Neural cell (in vitro differentiated cells): ENCODE measurements at regions not wholly inside any gene's neighbourhood (a gene's known extent, or its start where the extent isn't known, plus 50 kb on each side); places are given as distances from the start of the nearest gene placed in this dataset.

ENCODE experiments used
- H2AFZ ChIP-seq: fragments of 200-600, 300-800 bp; sonication (generic), shearing (Covaris generic); 2 replicates; pipeline ENCODE4 v1.6.0; 2014; ENCODE audit warnings: low read depth, mild to moderate bottlenecking, antibody characterized with exemption, low read length, moderate library complexity
- H3F3A ChIP-seq: fragments of 200-600 bp; shearing (Covaris generic); 2 replicates; pipeline ENCODE4 v1.6.1; 2016; ENCODE audit warnings: mild to moderate bottlenecking, moderate library complexity, mixed read lengths, antibody characterized with exemption, low read length; ENCODE audit not compliant: insufficient read depth, poor library complexity, severe bottlenecking
- H3K27ac ChIP-seq: fragments of 200-600, 300-800 bp; sonication (generic), shearing (Covaris generic); 2 replicates; pipeline ENCODE4 v1.5.1; 2014; ENCODE audit warnings: mild to moderate bottlenecking, low read length, moderate library complexity
- H3K27me3 ChIP-seq: fragments of 300-800, 200-600 bp; sonication (generic), shearing (Covaris generic); 2 replicates; pipeline ENCODE4 v1.6.0; 2014; ENCODE audit warnings: mild to moderate bottlenecking, low read depth, low read length, moderate library complexity; ENCODE audit not compliant: insufficient read depth
- H3K36me3 ChIP-seq: fragments of 300-800, 200-600 bp; sonication (generic), shearing (Covaris generic); 2 replicates; pipeline ENCODE4 v1.5.1; 2014; ENCODE audit warnings: mild to moderate bottlenecking, antibody characterized with exemption, low read length, moderate library complexity; ENCODE audit not compliant: insufficient read depth
- H3K4me2 ChIP-seq: fragments of 300-800, 200-600 bp; sonication (generic), shearing (Covaris generic); 2 replicates; pipeline ENCODE4 v1.6.0; 2014; ENCODE audit warnings: mild to moderate bottlenecking, low read length
- H3K4me3 ChIP-seq: fragments of 300-800, 200-600 bp; sonication (generic), shearing (Covaris generic); 2 replicates; pipeline ENCODE4 v1.5.1; 2014; ENCODE audit warnings: mild to moderate bottlenecking, low read length, moderate library complexity
- H3K79me2 ChIP-seq: fragments of 200-600 bp; shearing (Covaris generic); replicated peaks from 2 replicates; pipeline ENCODE4 v1.6.0; 2014; ENCODE audit warnings: mild to moderate bottlenecking, low read length, moderate library complexity; ENCODE audit not compliant: insufficient read depth
- H3K9ac ChIP-seq: fragments of 300-800, 200-600 bp; sonication (generic), shearing (Covaris generic); 2 replicates; pipeline ENCODE4 v1.6.1; 2016; ENCODE audit warnings: mild to moderate bottlenecking, low read length, mixed read lengths
- H3K9me2 ChIP-seq: fragments of 200-600 bp; shearing (Covaris generic); 2 replicates; pipeline ENCODE4 v1.6.1; 2016; ENCODE audit warnings: mild to moderate bottlenecking, low read length, mixed read lengths; ENCODE audit not compliant: insufficient read depth
- H3K9me3 ChIP-seq: fragments of 200-600, 300-800 bp; sonication (generic), shearing (Covaris generic); 2 replicates; pipeline ENCODE4 v1.6.1; 2016; ENCODE audit warnings: mild to moderate bottlenecking, mixed run types, low read length, moderate library complexity, mixed read lengths
- H4K20me1 ChIP-seq: fragments of 200-600 bp; shearing (Covaris generic); 2 replicates; pipeline ENCODE4 v1.6.1; 2016; ENCODE audit warnings: mild to moderate bottlenecking, mixed run types; ENCODE audit not compliant: insufficient read depth
- EP300 ChIP-seq: fragments of 450-650 bp; conservative IDR thresholded peaks from 2 replicates; pipeline ENCODE4 v1.6.1; 2014; ENCODE audit warnings: antibody characterized with exemption, mild to moderate bottlenecking, moderate library complexity; ENCODE audit not compliant: poor library complexity, severe bottlenecking
- EZH2 ChIP-seq: fragments of 200-600, 300-800 bp; shearing (Covaris generic), sonication (generic); IDR thresholded peaks from 2 replicates; pipeline ENCODE4 v1.6.1; 2014; ENCODE audit warnings: antibody characterized with exemption, low read length, borderline replicate concordance, mild to moderate bottlenecking; ENCODE audit not compliant: insufficient read depth, poor library complexity, severe bottlenecking
- MXI1 ChIP-seq: fragments of 450-650 bp; conservative IDR thresholded peaks from 2 replicates; pipeline ENCODE4 v1.6.1; 2014; ENCODE audit warnings: antibody characterized with exemption, mild to moderate bottlenecking; ENCODE audit not compliant: poor library complexity, severe bottlenecking
- POLR2AphosphoS5 ChIP-seq: IDR thresholded peaks from 2 replicates; pipeline ENCODE4 v1.6.1; 2012
- RAD21 ChIP-seq: fragments of 450-650 bp; conservative IDR thresholded peaks from 2 replicates; pipeline ENCODE4 v1.6.1; 2014; ENCODE audit warnings: antibody characterized with exemption, mild to moderate bottlenecking, moderate library complexity
- SMC3 ChIP-seq: fragments of 450-650 bp; conservative IDR thresholded peaks from 2 replicates; pipeline ENCODE4 v1.6.1; 2014; ENCODE audit warnings: antibody characterized with exemption, mild to moderate bottlenecking, moderate library complexity; ENCODE audit not compliant: poor library complexity
- TAF1 ChIP-seq: IDR thresholded peaks from 2 replicates; pipeline ENCODE4 v1.6.1; 2012; ENCODE audit warnings: low read depth
- TF ChIP-seq, protein P1 (sequence below): IDR thresholded peaks from 2 replicates; pipeline ENCODE4 v1.6.1; 2012; ENCODE audit warnings: borderline replicate concordance
- TF ChIP-seq, protein P2 (sequence below): fragments of 450-650 bp; IDR thresholded peaks from 2 replicates; pipeline ENCODE4 v1.5.1; 2014; ENCODE audit warnings: antibody characterized with exemption, mild to moderate bottlenecking, moderate library complexity; ENCODE audit not compliant: poor library complexity, severe bottlenecking

DNA sequence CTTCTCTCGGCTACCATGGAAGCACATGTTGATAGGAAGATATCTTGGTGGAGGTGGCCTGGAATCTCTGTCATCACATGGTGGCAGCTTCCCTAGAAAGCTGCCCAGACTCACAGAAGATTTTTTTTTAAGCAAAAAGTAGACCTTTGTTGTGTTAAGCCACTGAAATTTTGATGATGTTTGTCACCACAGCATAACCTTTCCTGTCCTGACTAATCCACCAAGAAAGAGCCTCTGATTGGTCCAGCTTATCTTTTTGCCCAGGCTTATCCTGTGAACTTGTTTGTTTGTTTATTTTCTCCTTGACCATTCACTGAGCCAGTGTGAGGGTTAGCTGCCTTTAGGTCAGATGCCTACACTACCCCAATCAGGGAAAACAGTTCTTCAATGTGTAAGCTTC is 96.5 kb upstream of the LHX1 start:
- Histone ChIP-seq H2AFZ (no peak overlapping the region), H3K9ac (no peak overlapping the region), H3K4me3 (no peak overlapping the region), H3K9me2 (no peaks in the 10 kb centered on the region), H3F3A (no peaks in the 10 kb centered on the region), H3K36me3 (no peaks in the 10 kb centered on the region), H3K9me3 (no peaks in the 10 kb centered on the region), H3K27ac (no peak overlapping the region), H3K4me2 (no peak overlapping the region), H4K20me1 (no peaks in the 10 kb centered on the region), H3K27me3 (no peaks in the 10 kb centered on the region), H3K79me2 (no peaks in the 10 kb centered on the region)
- TF ChIP-seq SMC3 (no peak), MXI1 (no peak), POLR2AphosphoS5 (no peak), EP300 (no peak), TAF1 (no peak), RAD21 (no peak), EZH2 (no peak)
- TF ChIP-seq, protein P1, sequence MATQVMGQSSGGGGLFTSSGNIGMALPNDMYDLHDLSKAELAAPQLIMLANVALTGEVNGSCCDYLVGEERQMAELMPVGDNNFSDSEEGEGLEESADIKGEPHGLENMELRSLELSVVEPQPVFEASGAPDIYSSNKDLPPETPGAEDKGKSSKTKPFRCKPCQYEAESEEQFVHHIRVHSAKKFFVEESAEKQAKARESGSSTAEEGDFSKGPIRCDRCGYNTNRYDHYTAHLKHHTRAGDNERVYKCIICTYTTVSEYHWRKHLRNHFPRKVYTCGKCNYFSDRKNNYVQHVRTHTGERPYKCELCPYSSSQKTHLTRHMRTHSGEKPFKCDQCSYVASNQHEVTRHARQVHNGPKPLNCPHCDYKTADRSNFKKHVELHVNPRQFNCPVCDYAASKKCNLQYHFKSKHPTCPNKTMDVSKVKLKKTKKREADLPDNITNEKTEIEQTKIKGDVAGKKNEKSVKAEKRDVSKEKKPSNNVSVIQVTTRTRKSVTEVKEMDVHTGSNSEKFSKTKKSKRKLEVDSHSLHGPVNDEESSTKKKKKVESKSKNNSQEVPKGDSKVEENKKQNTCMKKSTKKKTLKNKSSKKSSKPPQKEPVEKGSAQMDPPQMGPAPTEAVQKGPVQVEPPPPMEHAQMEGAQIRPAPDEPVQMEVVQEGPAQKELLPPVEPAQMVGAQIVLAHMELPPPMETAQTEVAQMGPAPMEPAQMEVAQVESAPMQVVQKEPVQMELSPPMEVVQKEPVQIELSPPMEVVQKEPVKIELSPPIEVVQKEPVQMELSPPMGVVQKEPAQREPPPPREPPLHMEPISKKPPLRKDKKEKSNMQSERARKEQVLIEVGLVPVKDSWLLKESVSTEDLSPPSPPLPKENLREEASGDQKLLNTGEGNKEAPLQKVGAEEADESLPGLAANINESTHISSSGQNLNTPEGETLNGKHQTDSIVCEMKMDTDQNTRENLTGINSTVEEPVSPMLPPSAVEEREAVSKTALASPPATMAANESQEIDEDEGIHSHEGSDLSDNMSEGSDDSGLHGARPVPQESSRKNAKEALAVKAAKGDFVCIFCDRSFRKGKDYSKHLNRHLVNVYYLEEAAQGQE: no peak
- TF ChIP-seq, protein P2, sequence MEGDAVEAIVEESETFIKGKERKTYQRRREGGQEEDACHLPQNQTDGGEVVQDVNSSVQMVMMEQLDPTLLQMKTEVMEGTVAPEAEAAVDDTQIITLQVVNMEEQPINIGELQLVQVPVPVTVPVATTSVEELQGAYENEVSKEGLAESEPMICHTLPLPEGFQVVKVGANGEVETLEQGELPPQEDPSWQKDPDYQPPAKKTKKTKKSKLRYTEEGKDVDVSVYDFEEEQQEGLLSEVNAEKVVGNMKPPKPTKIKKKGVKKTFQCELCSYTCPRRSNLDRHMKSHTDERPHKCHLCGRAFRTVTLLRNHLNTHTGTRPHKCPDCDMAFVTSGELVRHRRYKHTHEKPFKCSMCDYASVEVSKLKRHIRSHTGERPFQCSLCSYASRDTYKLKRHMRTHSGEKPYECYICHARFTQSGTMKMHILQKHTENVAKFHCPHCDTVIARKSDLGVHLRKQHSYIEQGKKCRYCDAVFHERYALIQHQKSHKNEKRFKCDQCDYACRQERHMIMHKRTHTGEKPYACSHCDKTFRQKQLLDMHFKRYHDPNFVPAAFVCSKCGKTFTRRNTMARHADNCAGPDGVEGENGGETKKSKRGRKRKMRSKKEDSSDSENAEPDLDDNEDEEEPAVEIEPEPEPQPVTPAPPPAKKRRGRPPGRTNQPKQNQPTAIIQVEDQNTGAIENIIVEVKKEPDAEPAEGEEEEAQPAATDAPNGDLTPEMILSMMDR: no peak

DNA sequence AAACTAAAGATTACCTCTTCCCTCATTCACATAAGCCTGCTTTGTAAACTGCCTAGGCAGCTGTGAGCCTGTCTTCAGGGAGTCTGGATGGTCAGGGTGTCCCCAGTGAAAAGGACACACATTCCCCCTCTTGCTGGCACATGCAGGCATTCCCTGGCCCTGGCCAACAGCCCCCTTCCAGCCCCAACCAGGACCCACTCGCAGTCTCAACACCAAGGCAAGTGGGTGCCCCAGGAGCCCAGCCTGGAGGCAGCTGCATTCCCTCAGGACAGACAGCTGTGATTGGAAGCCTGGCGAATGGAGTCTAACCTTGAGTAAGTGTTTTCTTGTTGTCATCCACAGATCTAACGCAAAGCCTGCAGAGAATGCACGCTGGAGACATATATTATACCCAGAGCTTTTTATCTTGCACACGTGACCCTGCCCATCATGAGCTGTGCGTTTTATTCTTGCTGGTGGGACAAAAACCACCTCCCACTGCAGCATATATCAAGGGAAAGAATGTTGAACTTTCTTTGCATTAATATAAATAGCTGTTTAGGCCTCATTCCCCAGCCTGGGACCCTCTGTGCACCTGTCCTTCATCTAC is 95.0 kb upstream of the LHX1 start:
- no peaks in the 10 kb centered on the region for H3K36me3 ChIP-seq
- no peak for TF ChIP-seq TAF1
- TF ChIP-seq, protein P2: no peak
- no peak for TF ChIP-seq EZH2
- no peak for TF ChIP-seq EP300
- TF ChIP-seq RAD21: no peak
- TF ChIP-seq POLR2AphosphoS5: no peak
- TF ChIP-seq SMC3: no peak
- TF ChIP-seq, protein P1: no peak
- TF ChIP-seq MXI1: no peak
- no peaks in the 10 kb centered on the region for H3K9me2 ChIP-seq
- H3K27ac ChIP-seq: no peak overlapping the region
- no peaks in the 10 kb centered on the region for H3K27me3 ChIP-seq
- no peaks in the 10 kb centered on the region for H3K79me2 ChIP-seq
- no peak overlapping the region for H2AFZ ChIP-seq
- no peaks in the 10 kb centered on the region for H3F3A ChIP-seq
- no peak overlapping the region for H3K4me2 ChIP-seq
- no peak overlapping the region for H3K4me3 ChIP-seq
- H3K9me3 ChIP-seq: no peaks in the 10 kb centered on the region
- H3K9ac ChIP-seq: no peak overlapping the region
- H4K20me1 ChIP-seq: no peaks in the 10 kb centered on the region
